H1 (cell line): ENCODE measurements at regions not wholly inside any gene's neighbourhood (a gene's known extent, or its start where the extent isn't known, plus 50 kb on each side); places are given as distances from the start of the nearest gene placed in this dataset.

Experiments
- CTCF ChIA-PET: fragments of 300-600 bp; sonication (Branson Sonifier 250); formaldehyde crosslinking; loops from one replicate; lab custom pipeline; 2021; ENCODE audit not compliant: partially characterized antibody; lab: Charles Lee
- POLR2A ChIA-PET: fragments of 300-600 bp; sonication (Branson Sonifier 250); formaldehyde crosslinking; loops from one replicate; lab custom pipeline; 2021; ENCODE audit warnings: inconsistent platforms; ENCODE audit not compliant: partially characterized antibody; lab: Charles Lee
- DNase-seq, 2 experiments: peaks; one replicate each; pipeline versions ENCODE4 v3.0.0 to v3.0.0-alpha.2; 2010 to 2022; ENCODE audit warnings: low spot score in 2 of 2, low read depth in 1 of 2, mixed read lengths in 1 of 2
- FAIRE-seq: peaks from 2 replicates; lab custom pipeline; 2011; peaks lifted over from hg19 to GRCh38; lab: Jason Lieb, UNC
- H2AFZ ChIP-seq: 2 replicates; pipeline ENCODE4 v1.8.1; 2012; ENCODE audit warnings: low read length, inconsistent platforms
- H2AK5ac ChIP-seq: 2 replicates; pipeline ENCODE4 v1.6.1; 2013; ENCODE audit warnings: low read depth, low read length
- H2BK120ac ChIP-seq: replicated peaks from 2 replicates; pipeline ENCODE3; 2013; ENCODE audit warnings: low read depth, low read length, inconsistent platforms
- H2BK12ac ChIP-seq: 2 replicates; pipeline ENCODE4 v1.6.1; 2013; ENCODE audit warnings: low read depth, low read length
- H2BK15ac ChIP-seq: 2 replicates; pipeline ENCODE4 v1.6.1; 2013; ENCODE audit warnings: low read length
- H2BK20ac ChIP-seq: 2 replicates; pipeline ENCODE4 v1.6.1; 2013; ENCODE audit warnings: low read length
- H2BK5ac ChIP-seq: 2 replicates; pipeline ENCODE4 v1.6.1; 2013; ENCODE audit warnings: low read depth, low read length
- H3K14ac ChIP-seq: 2 replicates; pipeline ENCODE4 v1.6.1; 2013; ENCODE audit warnings: inconsistent platforms; ENCODE audit not compliant: insufficient read length
- H3K18ac ChIP-seq: 2 replicates; pipeline ENCODE4 v1.6.1; 2013; ENCODE audit warnings: low read length; ENCODE audit errors: extremely low read depth
- H3K23ac ChIP-seq: 2 replicates; pipeline ENCODE4 v1.6.1; 2013; ENCODE audit warnings: inconsistent platforms; ENCODE audit not compliant: insufficient read length
- H3K23me2 ChIP-seq: 2 replicates; pipeline ENCODE4 v1.6.1; 2013; ENCODE audit warnings: low read depth, low read length
- H3K27ac ChIP-seq: 2 replicates; pipeline ENCODE4 v1.6.1; 2011; ENCODE audit warnings: low read depth, low read length, inconsistent platforms
- H3K27me3 ChIP-seq, 4 experiments: replicated peaks in 1 of 4; 1 replicate in 1 of 4; 2 replicates in 3 of 4; pipeline versions ENCODE4 v1.6.1 to v1.8.1; 2011 to 2013; ENCODE audit warnings: low read length in 3 of 4, mild to moderate bottlenecking in 3 of 4, inconsistent platforms in 2 of 4, mixed read lengths in 2 of 4, moderate library complexity in 1 of 4; ENCODE audit not compliant: control insufficient read depth in 3 of 4, insufficient read depth in 3 of 4; ENCODE audit errors: extremely low read depth in 1 of 4
- H3K36me3 ChIP-seq, 4 experiments: 2 replicates each; pipeline versions ENCODE4 v1.6.1 to v1.8.1; 2011 to 2013; ENCODE audit warnings: mild to moderate bottlenecking in 4 of 4, low read length in 3 of 4, moderate library complexity in 2 of 4, control low read depth in 1 of 4, inconsistent platforms in 1 of 4; ENCODE audit not compliant: insufficient read depth in 4 of 4, control insufficient read depth in 2 of 4
- H3K4ac ChIP-seq: replicated peaks from 2 replicates; pipeline ENCODE3; 2013; ENCODE audit warnings: low read length, low read depth, mixed read lengths, inconsistent platforms; ENCODE audit not compliant: insufficient read length
- H3K4me1 ChIP-seq, 4 experiments: replicated peaks in 1 of 4; 1 replicate in 1 of 4; 2 replicates in 3 of 4; pipeline versions ENCODE4 v1.6.1 to v1.8.1; 2011 to 2013; ENCODE audit warnings: low read length in 3 of 4, inconsistent platforms in 2 of 4, mixed read lengths in 1 of 4; ENCODE audit not compliant: insufficient read depth in 4 of 4, control insufficient read depth in 3 of 4
- H3K4me2 ChIP-seq, 2 experiments: 2 replicates each; pipeline versions ENCODE4 v1.6.1 to v1.8.1; 2011 to 2013; ENCODE audit warnings: low read depth in 2 of 2, low read length in 2 of 2, control low read depth in 1 of 2, inconsistent platforms in 1 of 2, mild to moderate bottlenecking in 1 of 2; ENCODE audit not compliant: insufficient read depth in 1 of 2
- H3K4me3 ChIP-seq, 4 experiments: fragments of 200-600, 300-600 bp in 1 of 4; sonication (generic), shearing (Covaris generic), sonication (Bioruptor Twin) in 1 of 4; 2 replicates each; pipeline versions ENCODE4 v1.5.1 to v1.8.1; 2011 to 2016; ENCODE audit warnings: low read length in 4 of 4, low read depth in 3 of 4, control low read depth in 2 of 4, inconsistent platforms in 2 of 4, mild to moderate bottlenecking in 2 of 4, mixed read lengths in 1 of 4, moderate library complexity in 1 of 4; ENCODE audit not compliant: insufficient read depth in 2 of 4; ENCODE audit errors: extremely low read depth in 1 of 4
- H3K56ac ChIP-seq: replicated peaks from 2 replicates; pipeline ENCODE3; 2013; ENCODE audit warnings: low read depth, mild to moderate bottlenecking, mixed read lengths, low read length, inconsistent platforms; ENCODE audit not compliant: insufficient read length
- H3K79me1 ChIP-seq: 2 replicates; pipeline ENCODE4 v1.6.1; 2013; ENCODE audit warnings: low read depth, low read length, control low read depth
- H3K79me2 ChIP-seq, 2 experiments: 2 replicates each; pipeline versions ENCODE4 v1.6.1 to v1.8.1; 2012 to 2013; ENCODE audit warnings: low read length in 2 of 2, mild to moderate bottlenecking in 2 of 2, inconsistent platforms in 1 of 2; ENCODE audit not compliant: insufficient read depth in 2 of 2, control insufficient read depth in 1 of 2
- H3K9ac ChIP-seq, 4 experiments: replicated peaks in 1 of 4; 1 replicate in 1 of 4; 2 replicates in 3 of 4; pipeline versions ENCODE4 v1.6.1 to v1.8.1; 2011 to 2013; ENCODE audit warnings: low read depth in 3 of 4, low read length in 3 of 4, control low read depth in 2 of 4, mild to moderate bottlenecking in 2 of 4, moderate library complexity in 2 of 4, inconsistent platforms in 1 of 4; ENCODE audit errors: extremely low read depth in 1 of 4
- H3K9me3 ChIP-seq, 2 experiments: 2 replicates each; pipeline versions ENCODE4 v1.6.1 to v1.8.1; 2012 to 2013; ENCODE audit warnings: mild to moderate bottlenecking in 2 of 2, moderate library complexity in 2 of 2, control low read depth in 1 of 2, inconsistent platforms in 1 of 2, low read depth in 1 of 2, low read length in 1 of 2, mixed read lengths in 1 of 2; ENCODE audit not compliant: insufficient read depth in 2 of 2
- H4K20me1 ChIP-seq, 2 experiments: replicated peaks in 1 of 2; 2 replicates each; pipeline versions ENCODE3 to v1.8.1; 2011 to 2013; ENCODE audit warnings: inconsistent platforms in 2 of 2, low read length in 2 of 2, mild to moderate bottlenecking in 1 of 2; ENCODE audit not compliant: insufficient read depth in 2 of 2, control insufficient read depth in 1 of 2
- H4K5ac ChIP-seq: 2 replicates; pipeline ENCODE4 v1.6.1; 2013; ENCODE audit warnings: low read length, low read depth, mixed read lengths, inconsistent platforms; ENCODE audit not compliant: insufficient read length
- H4K8ac ChIP-seq: 2 replicates; pipeline ENCODE4 v1.8.0; 2013; ENCODE audit warnings: mild to moderate bottlenecking, moderate library complexity, low read length, inconsistent platforms; ENCODE audit not compliant: insufficient read depth; ENCODE audit errors: extremely low read depth
- H4K91ac ChIP-seq: replicated peaks from 2 replicates; pipeline ENCODE3; 2013; ENCODE audit warnings: low read length, mixed read lengths, inconsistent platforms; ENCODE audit not compliant: insufficient read length
- BACH1 ChIP-seq: IDR thresholded peaks from 2 replicates; pipeline ENCODE4 v1.6.1; 2012; ENCODE audit warnings: low read length, improper control_type of control experiment
- BCL11A ChIP-seq, 2 experiments: IDR thresholded peaks; one replicate each; pipeline ENCODE4 v1.6.1; 2011; ENCODE audit warnings: low read depth in 2 of 2, low read length in 2 of 2, mild to moderate bottlenecking in 2 of 2
- CEBPB ChIP-seq: IDR thresholded peaks from 2 replicates; pipeline ENCODE4 v1.6.1; 2012; ENCODE audit warnings: low read depth, low read length
- CHD1 ChIP-seq: IDR thresholded peaks from 2 replicates; pipeline ENCODE4 v1.6.1; 2012; ENCODE audit warnings: low read depth, low read length, improper control_type of control experiment
- HDAC2 ChIP-seq, 2 experiments: fragments of 300-600 bp in 1 of 2; sonication (generic) in 1 of 2; IDR thresholded peaks; 2 replicates each; pipeline ENCODE4 v1.6.1; 2011 to 2012; ENCODE audit warnings: low read depth in 2 of 2, low read length in 2 of 2, mild to moderate bottlenecking in 2 of 2, moderate library complexity in 2 of 2, borderline replicate concordance in 1 of 2, inconsistent platforms in 1 of 2
- HDAC6 ChIP-seq: IDR thresholded peaks from one replicate; pipeline ENCODE4 v1.7.1; 2012; ENCODE audit warnings: low read depth, mild to moderate bottlenecking, inconsistent platforms, low read length, moderate library complexity
- JUN ChIP-seq: IDR thresholded peaks from 2 replicates; pipeline ENCODE4 v1.6.1; 2011; ENCODE audit warnings: low read depth, mild to moderate bottlenecking, improper control_type of control experiment, low read length
- JUND ChIP-seq: IDR thresholded peaks from 2 replicates; pipeline ENCODE4 v1.6.1; 2011; ENCODE audit warnings: mild to moderate bottlenecking, improper control_type of control experiment, low read length
- KDM4A ChIP-seq: IDR thresholded peaks from one replicate; pipeline ENCODE4 v1.7.1; 2012; ENCODE audit warnings: low read depth, mild to moderate bottlenecking, moderate library complexity, low read length, inconsistent platforms; ENCODE audit not compliant: severe bottlenecking
- MAFK ChIP-seq: IDR thresholded peaks from 2 replicates; pipeline ENCODE4 v1.6.1; 2012; ENCODE audit warnings: low read depth, mild to moderate bottlenecking, improper control_type of control experiment, low read length
- POU5F1 ChIP-seq: IDR thresholded peaks from 2 replicates; pipeline ENCODE4 v1.6.1; 2011; ENCODE audit warnings: low read depth, mild to moderate bottlenecking, low read length, moderate library complexity
- RBBP5 ChIP-seq: IDR thresholded peaks from 2 replicates; pipeline ENCODE4 v1.7.1; 2012; ENCODE audit warnings: low read depth, mild to moderate bottlenecking, inconsistent platforms, low read length, moderate library complexity, borderline replicate concordance
- SIRT6 ChIP-seq: IDR thresholded peaks from one replicate; pipeline ENCODE4 v1.7.1; 2012; ENCODE audit warnings: low read length, inconsistent platforms
- SP2 ChIP-seq: IDR thresholded peaks from 2 replicates; pipeline ENCODE4 v1.6.1; 2012; ENCODE audit warnings: mild to moderate bottlenecking, low read length, inconsistent platforms
- SRF ChIP-seq: IDR thresholded peaks from 2 replicates; pipeline ENCODE4 v1.6.1; 2011; ENCODE audit warnings: mild to moderate bottlenecking, low read depth, low read length, moderate library complexity
- TAF7 ChIP-seq: optimal IDR thresholded peaks from 2 replicates; pipeline ENCODE3; 2011; ENCODE audit warnings: low read depth, mild to moderate bottlenecking, inconsistent platforms, low read length, moderate library complexity, borderline replicate concordance
- WGBS, 2 experiments: shearing (Covaris generic) in 1 of 2; methylation state at CpG; one replicate each; pipeline versions ENCODE4 v1.1.6 to v1.1.7; 2013 to 2015; ENCODE audit warnings: low lambda C conversion rate in 2 of 2, mixed read lengths in 2 of 2, inconsistent platforms in 1 of 2, low coverage in 1 of 2, missing lambda C conversion rate in 1 of 2; ENCODE audit not compliant: insufficient replicate concordance in 2 of 2, insufficient coverage in 1 of 2, insufficient read length in 1 of 2; ENCODE audit errors: extremely low coverage in 1 of 2, missing lambda C conversion rate in 1 of 2; 5-methylcytosine and 5-hydroxymethylcytosine counted together

GRCh38 chr16:27657811-27658210 is 107.9 kb downstream of the KATNIP start:
- Histone ChIP-seq H4K91ac (no peak overlapping the region), H3K9me3 (no peaks in the 10 kb centered on the region), H3K23ac (no peak overlapping the region), H2BK12ac (no peak overlapping the region), H3K4me2 (no peak overlapping the region), H3K14ac (no peak overlapping the region), H3K4me1 (peaks cover 2 to 4% (median 3%) of the 10 kb centered on the region in 4 experiments; a peak in 5 of 7 replicates), H2BK5ac (no peak overlapping the region), H3K23me2 (no peaks in the 10 kb centered on the region), H3K27ac (no peak overlapping the region), H3K27me3 (no peaks in the 10 kb centered on the region), H3K18ac (no peak overlapping the region), H2BK20ac (no peak overlapping the region), H3K56ac (no peak overlapping the region), H3K79me1 (no peaks in the 10 kb centered on the region), H4K8ac (no peak overlapping the region), H3K79me2 (no peaks in the 10 kb centered on the region), H3K36me3 (no peaks in the 10 kb centered on the region; a peak in 1 of 8 replicates), H4K20me1 (no peaks in the 10 kb centered on the region), H3K9ac (no peak overlapping the region), H3K4ac (no peak overlapping the region), H2AK5ac (no peak overlapping the region), H2BK120ac (no peak overlapping the region), H4K5ac (no peak overlapping the region), H2BK15ac (no peak overlapping the region), H3K4me3 (no peak overlapping the region), H2AFZ (no peak overlapping the region)
- POLR2A ChIA-PET: no interaction called here
- CTCF ChIA-PET: interaction anchor here (0.7 to 1.6 kb wide), 4 partner anchors 14 to 33 kb away, joined by 3 to 4 read pairs (median 4); no protein-coding TSS in a partner anchor
- WGBS, 2 experiments: 96% methylated on average over 6 of the region's 6 CpGs; no CpG with 5 or more reads in 1 of the 2 experiments
- FAIRE-seq: no peak
- DNase-seq: no peak
- TF ChIP-seq SP2: no peak
- no peak for TF ChIP-seq HDAC2 (IDR thresholded peaks at IDR 0.05; ENCODE audit: borderline replicate concordance in 1 of 2, low read depth in 2 of 2, low read length in 2 of 2)
- no peak for TF ChIP-seq CEBPB
- no peak for TF ChIP-seq JUN
- no peak for TF ChIP-seq BACH1
- TF ChIP-seq POU5F1: no peak
- TF ChIP-seq MAFK: no peak
- no peak for TF ChIP-seq JUND
- TF ChIP-seq SRF: no peak
- no peak for TF ChIP-seq CHD1
- no peak for TF ChIP-seq TAF7
- no peak for TF ChIP-seq KDM4A
- no peak for TF ChIP-seq BCL11A (IDR thresholded peaks at IDR 0.05; ENCODE audit: low read depth in 2 of 2, low read length in 2 of 2)
- TF ChIP-seq RBBP5: no peak
- no peak for TF ChIP-seq HDAC6
- TF ChIP-seq SIRT6: no peak
